HG02610 (cell line): ENCODE measurements at regions not wholly inside any gene's neighbourhood (a gene's known extent, or its start where the extent isn't known, plus 50 kb on each side); places are given as distances from the start of the nearest gene placed in this dataset.
"Not testable (repeated sequence)": the region's sequence is repeated elsewhere in the genome, so short reads cannot be mapped to it uniquely, and the experiment has no call there.

ENCODE experiments used
- ATAC-seq: cut with Tn5 transposase; IDR thresholded peaks from one replicate; pipeline ENCODE4 v1.9.1; 2021; ENCODE audit warnings: mild to moderate bottlenecking, moderate library complexity; ENCODE audit not compliant: unreplicated experiment

DNA sequence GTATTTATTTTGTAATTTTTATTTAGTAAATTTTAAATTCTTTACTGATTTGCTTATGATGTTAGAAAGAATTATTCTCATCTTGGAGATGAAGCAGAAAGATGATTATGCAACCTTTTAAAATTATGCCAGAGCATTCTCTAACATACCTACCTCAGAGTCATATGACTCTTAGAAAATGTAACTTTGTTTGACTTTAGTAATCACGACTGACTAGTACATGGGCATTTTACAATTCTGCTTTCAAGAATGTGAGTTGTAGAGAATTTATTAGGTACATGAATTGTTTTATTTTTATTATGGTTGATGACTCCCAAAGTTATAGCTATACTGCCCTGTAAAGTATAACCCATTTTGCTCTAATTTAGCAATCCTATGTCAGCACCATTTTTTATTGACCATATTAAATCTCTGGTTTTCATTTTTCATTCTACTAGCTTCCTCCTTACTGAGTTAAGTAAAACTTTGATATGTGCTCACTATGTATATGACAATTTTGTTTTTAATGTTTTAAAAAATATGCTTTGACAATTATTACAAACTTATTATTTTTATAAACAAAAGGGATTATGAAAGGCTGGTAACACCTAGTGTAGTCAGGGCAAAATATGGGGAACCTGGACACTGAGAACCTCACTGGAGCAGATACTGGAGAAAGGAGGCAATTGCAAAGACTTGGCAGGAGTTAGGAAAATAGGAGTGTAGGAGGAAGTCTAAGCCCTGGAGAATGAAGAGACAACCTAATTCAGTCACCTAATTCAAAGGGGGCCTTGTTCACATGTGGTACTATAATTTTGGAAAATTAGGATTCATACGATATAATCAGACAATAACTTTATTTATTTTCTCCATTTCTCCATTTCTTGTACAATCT is 249.7 kb upstream of the DAB2 start:
- ATAC-seq: no peak

DNA sequence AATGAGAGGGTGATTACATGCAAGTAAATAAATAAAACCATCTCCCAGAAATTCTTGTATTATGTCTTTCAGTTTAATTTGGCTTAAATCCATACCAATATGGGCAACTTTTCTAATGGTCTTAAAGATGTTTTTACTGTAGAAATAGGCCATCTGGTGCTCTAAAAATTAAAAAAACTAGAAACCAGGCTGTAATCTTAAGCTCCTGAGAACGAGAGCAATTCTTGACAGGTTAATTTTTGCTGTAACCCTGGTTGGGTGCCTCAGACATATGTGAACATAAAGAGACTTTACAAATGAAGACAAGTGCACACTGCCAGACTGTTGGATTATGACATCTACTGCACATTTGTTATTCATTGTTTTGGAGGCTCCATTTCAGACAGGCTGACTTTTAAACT is 246.8 kb upstream of the DAB2 start:
- no peak for ATAC-seq

DNA sequence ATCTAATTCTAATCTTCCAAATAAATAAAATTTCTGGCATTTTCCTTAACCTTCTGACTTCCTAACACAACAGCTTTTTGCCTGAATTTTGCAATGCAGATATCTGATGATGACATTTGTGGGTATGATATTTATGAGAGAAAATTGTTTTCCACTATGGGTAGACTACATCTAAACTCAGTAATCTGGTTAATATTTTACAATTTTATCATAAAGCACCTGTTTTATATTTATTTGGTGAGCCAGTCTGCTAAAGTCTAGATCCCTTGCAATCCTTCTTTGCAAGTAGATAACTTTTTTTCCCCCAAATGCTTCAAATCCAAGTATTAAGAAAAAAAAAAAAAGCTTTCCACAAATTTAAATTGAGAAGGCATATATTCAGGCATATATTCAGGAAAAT is 246.2 kb upstream of the DAB2 start:
- no peak for ATAC-seq

DNA sequence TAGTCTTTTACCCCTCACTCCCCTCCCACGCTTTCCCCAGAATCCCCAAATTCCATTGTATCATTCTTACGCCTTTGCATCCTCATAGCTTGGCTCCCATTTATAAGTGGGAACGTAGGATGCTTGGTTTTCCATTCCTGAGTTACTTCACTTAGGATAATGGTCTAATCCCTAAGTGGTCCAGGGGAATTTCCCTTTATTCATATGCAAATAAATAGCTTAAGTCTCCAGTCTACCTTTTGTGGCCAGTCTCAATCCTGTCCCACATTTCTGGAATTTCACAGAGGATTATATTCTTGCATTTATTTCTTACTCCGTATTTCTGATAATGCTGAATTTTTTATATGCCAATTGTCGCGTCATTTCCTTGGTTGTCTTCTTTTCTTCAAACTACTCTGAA is 245.6 kb upstream of the DAB2 start:
- ATAC-seq: no peak

DNA sequence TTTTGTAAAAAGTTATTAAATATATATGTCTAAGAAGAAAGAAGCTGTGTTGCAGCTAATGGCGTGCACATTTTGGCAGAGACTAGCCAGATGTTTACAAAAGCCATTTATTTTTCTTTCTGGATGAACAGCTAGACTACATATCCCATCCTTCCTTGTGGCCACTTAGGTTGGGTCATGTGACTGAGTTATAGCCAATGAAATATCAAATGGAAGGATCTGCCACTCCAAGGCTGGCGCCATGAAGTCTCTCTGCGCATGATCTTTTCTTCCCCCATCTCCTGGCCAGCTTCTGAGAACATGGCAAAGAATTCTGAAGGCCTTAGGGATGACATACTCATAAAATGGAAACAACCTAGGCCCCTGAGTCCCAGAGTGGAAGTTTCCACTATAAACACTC is 244.2 kb upstream of the DAB2 start:
- no peak for ATAC-seq

DNA sequence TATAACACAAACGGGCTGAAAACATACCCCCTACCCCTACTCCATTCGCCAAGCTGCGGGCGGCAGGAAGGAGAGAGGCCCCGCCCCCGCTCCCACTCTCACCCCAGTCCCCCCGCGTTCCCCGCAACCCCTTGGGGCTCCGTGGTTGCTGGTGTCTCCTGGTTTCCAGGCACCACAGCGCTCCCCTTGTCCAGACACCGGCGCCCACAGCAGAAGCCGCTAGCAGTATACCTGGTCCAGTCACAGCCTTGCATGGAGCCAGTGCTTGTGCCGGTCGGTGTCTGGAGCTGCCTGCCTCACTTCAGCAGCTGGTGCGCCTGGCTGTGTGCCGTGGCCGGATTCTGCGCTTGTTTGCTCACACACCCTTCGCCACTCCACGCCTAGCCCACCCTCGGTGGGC is 240.5 kb upstream of the DAB2 start:
- no peak for ATAC-seq

DNA sequence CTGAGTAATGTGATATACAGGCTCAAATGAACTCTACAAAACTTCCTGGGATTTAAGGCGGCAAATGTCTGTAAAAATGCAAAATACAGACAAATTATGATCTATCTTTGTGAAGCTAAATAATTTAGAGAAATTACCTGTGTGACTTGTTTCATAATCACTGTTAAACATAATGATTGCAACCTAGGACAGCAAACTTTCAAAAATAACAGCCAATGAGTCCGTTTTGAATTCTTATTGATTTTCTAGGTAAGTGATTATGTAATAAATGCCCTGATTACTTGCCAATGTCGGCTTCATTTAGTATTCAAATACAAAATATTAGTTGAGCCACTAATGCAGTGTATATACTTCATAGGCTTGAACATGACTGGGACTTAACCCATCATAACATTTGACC is 238.2 kb upstream of the DAB2 start:
- ATAC-seq: no peak

DNA sequence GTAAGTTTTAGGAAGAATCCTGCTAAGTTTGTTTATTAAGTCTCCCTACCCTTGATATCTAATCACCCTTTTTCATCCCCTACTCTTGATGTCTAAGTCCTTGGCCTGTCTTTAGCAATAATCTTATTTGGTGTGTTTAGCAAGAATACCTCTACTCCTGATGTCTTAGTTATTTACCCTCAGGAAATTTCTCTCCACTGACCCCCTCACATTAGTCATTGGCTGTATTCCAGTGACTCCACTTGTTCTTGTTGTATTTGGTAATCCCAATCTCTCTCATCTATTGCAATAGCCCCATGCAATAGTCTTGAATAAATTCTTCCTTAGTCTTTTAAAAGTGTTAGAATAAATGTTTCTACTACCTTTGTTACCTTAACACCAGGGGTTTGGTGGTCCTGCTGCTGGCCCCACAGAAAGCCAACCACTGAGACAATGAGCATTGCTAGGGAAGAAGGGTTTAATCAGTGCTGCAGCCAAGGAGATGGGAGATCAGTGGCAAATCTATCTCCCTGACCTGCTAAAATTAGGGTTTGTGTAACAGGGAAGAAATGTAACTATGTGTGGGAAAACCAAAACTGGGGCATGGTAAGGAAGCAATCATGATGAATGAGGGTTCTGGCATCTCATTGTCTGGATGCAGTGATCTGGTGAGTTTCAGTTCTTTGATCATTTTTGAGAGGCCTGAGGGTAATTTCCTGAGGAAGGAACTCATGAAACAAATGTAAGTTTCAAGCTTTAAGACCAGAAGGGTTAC is 236.4 kb upstream of the DAB2 start:
- no peak for ATAC-seq

DNA sequence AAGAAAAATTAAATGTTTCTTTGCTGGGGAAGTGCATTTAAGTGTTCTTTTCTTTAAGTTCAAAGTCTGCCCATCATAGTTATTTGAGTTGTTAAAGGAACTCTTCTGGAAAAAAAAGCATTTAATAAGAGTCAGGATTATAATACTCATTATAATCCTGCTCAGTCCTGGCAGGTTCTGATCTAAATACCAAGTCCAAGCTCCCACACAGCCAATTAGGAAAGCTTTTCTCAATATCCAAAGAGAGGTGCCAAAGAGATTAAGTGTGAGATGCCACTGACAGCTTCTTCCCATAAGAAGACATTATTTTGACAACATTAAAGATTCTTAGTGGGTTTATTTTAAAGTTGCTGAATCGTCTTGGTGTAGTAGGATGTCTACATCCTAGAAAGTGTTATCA is 235.2 kb upstream of the DAB2 start:
- ATAC-seq: no peak

DNA sequence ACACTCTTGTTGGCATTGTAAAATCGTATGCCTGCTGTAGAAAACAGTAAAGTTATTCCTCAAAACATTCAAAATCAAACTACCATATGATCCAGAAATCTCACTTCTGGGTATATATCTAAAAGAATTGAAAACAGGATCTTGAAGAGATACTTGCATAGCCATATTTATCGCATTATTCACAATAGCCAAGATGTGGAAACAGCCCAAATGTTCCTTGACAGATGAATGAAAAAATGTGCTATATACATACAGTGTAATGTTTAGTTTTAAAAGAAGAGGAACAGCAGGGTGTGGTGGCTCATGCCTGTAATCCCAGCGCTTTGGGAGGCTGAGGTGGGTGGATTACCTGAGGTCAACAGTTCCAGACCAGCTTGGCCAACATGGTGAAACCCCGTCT is 234.1 kb upstream of the DAB2 start:
- ATAC-seq: no peak

DNA sequence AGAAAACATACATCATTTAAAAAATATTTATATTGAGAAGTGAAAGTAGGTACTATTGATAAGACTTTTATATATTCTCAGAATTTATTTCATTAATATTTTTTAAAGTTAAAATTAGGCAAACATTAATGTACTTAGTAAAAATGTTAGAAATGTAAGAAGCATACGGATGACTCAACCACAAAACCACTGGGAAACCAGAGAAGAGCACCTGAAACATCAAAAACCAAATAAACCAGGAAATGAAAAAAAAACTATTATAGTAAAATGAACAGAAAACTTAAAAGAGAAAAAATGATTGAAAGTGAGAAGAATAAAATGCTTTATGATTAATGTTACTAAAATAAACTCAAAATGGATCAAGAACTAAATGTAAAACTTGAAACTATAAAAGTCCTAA is 233.2 kb upstream of the DAB2 start:
- ATAC-seq: no peak

DNA sequence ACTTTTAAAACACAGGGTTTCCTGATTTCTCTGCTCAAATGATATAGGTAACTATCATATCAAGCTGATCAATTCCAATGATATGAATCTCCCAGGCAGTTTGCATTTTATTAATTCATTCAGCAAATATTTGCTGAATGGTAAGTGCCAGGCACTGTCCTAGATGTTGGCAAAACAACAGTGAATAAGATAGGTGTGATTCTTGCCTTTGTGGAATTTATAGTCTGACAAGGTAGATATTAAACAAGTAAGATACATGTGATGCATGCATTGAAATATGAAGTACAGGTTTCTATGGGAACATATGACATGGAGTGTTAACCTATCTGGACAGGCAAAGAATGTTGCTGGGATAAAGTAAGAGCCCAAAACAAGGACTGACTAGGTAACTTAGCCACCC is 231.8 kb upstream of the DAB2 start:
- ATAC-seq: no peak

DNA sequence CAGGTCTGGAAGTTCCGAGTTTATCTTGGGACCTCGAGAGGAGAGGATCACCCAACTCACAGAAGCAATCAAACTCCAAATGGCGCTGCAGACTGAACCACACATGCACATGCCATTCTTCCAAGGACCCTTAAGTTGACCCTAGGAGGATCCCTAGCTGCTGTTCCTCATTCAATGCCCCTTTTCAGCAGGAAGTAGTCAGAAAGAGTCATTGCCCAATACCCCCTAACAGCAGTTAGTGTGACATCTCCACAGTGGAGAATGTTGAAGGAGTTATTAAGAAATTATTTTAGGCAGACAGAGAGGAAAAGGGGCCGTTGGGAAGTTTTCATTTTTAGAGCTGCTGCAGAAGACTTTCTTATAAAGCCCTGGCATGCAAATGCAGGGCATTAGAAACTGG is 229.9 kb upstream of the DAB2 start:
- no peak for ATAC-seq

DNA sequence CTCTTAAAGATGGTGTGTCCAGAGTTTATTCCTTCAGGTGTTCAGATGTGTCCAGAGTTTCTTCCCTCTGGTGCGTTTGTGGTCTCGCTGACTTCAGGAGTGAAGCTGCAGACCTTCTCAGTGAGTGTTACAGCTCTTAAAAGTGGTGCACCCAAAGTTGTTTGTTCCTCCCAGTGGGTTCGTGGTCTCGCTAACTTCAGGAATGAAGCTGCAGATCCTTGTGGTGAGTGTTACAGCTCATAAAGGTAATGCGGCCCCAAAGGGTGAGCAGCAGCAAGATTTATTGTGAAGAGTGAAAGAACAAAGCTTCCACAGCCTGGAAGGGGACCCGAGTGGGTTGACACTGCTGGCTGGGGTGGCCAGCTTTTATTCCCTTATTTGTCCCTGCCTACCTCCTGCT is 227.7 kb upstream of the DAB2 start:
- not testable (repeated sequence) for ATAC-seq

DNA sequence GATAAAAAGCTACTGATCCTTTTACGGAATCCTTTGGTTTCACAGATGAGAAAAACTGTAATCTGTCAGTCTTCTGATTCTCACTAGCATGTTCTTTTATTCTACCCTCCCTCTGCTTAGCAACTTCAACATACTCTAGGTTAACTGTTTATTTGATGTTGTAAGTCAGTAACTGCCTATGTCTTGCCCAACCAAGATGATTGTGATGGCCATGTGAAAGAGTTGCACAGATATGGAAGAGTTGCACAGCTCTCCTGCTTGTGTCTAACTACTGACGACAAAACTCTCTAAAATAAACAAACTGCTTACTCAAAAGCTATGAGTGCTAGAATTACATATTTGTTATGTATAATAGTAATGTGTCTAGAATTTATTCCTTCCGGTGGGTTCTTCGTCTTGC is 227.3 kb upstream of the DAB2 start:
- no peak for ATAC-seq

DNA sequence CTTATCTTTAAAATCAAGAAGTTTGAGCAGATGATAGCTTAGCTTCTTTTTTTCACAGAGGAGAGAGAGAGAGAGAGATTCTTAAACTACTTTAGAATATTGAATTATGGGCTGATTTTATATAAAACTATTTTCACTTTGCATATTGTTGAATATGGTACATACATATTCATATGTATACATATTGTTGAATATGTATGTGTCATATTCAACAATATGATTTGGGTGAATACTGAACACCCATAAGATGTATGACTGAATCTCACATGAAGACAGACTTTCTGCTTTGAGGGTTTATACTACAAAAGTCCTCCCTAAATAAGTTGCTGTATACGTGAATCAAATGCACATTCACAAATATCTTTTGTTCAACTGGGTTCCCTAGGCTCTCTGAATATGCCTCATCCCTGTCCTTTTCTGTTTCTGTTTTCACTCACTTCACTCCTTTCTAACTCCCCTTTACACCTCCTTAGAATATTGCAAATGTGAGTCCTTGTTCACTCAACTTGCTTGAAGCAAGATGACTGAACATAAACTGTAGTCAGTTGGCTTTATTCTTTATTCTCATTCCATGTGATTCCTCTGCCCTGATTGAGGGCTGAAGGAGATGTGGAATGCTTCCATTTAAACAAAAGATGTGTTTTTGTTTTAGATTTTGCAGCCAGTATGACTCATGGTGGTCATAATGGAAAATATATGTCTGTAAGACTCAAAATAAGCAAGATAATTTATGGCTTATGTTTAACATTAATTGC is 225.4 kb upstream of the DAB2 start:
- ATAC-seq: no peak

DNA sequence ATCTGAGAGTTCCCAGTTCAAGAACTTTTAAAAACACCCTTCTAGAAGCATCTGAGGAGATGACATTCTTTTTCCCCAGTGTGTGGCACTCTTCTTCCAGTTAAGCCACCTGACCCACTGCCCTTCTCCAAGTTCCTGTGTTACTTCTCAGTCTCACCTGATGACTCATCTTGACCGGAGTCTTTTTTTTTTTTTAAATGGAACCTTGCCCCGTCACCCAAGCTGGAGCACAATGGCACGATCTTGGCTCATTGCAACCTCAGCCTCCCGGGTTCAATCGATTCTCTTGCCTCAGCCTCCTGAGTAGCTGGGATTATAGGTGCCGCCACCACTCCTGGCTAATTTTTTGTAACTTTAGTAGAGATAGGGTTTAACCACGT is 224.1 kb upstream of the DAB2 start:
- ATAC-seq: no peak

DNA sequence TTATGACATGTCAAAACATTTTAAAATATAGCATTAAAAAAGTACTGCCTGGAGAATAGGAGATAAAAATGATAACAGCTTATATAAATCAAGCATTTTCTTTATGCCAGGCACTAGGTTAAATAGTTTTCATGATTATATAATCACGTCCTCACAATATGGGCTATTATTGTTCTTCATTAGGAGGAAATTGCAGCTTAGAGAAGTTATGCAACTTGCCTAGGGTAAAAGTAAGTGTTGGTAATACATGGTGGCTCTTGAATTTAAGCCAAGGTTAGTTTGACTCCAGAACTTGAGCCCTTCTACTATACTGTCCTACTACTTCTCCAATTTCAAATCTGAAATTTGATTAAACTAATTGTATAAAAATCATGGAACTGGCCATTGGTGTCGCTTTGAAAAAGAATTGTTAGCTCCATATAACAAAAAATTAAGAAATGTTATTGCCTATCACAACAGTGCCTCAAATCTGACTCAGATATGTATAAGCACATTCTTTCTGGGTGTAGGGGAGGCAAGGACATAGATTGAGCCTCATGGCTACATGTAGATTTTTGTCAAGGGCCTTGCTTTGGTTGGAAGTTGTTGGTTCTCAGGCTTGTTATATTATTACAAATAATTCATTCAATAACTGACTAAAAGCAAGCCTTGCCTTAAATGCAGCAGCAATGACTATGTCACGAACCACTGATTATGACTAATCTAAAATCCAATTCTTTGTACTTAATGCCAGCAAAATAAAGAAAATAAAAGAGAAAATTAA is 223.5 kb upstream of the DAB2 start:
- no peak for ATAC-seq

DNA sequence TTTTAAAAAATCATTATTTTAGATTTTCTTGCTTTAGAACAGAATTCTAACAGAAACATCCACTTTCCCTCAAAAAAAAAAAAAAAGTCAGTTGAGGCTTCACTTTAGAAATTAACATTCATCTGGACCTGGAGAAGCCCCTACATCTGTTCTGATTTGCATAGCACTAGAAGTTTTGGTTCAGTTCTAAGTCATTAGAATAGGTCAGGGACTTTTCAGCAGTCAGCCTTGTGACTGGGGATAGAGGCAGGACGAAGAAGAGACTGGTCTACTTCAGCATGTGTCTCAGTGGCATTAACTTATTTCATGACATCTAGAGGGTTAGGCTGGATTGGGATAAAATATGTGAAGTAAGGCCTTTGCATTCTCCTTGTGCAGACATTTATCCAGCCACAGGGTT is 215.8 kb upstream of the DAB2 start:
- peak; percentile 99 for ATAC-seq

DNA sequence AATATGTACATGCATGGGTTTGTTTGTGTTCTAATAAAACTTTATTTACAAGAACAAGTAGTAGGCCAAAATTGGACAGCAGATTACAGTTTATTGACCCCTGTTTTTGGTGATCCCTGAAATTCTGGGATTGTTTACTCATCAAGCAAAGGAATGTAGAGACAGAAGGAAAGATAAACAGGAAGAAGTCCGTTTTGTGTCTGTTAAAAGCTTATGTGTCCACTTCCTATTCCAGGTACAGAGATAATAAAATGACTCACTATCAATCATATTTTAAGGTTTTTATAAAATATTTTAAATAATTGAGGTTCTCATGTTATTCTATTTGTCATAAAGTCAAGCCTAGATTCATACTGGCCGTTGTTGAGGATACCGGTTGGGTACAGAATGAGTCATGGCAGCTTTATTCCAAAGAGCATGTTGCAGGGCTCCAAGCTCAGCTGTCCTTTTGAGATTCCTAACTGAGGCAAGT is 214.9 kb upstream of the DAB2 start:
- no peak for ATAC-seq

DNA sequence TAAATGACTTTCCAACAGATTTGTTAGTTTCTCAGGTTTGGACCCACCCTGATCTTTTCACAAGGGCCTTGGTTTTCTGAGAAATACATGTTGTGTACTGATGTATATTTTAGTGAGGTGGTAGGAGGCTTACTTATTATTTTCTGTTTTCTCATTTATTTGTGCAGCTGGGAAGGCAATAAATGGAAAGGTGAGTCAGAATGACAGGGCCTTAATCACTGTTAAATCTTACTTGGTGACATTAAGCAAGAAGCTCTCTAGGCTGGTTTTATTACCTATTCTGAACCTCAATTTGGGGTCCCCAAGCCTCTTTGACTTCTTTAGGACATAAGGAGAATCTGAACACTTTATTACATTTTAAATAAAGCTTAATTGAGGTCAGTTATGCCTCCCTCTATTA is 214.0 kb upstream of the DAB2 start:
- ATAC-seq: no peak
